Upper lobe of left lung (tissue), 6 donors: ENCODE measurements at regions not wholly inside any gene's neighbourhood (a gene's known extent, or its start where the extent isn't known, plus 50 kb on each side); places are given as distances from the start of the nearest gene placed in this dataset.

Source experiments
- ATAC-seq, 2 donors: fragments of 200-7000 bp; cut with Tn5 transposase; one replicate each; pipeline ENCODE4 v1.9.1; 2022; ENCODE audit warnings: mild to moderate bottlenecking in 2 of 2, moderate library complexity in 2 of 2; ENCODE audit not compliant: low FRiP score in 2 of 2
- DNase-seq, 2 donors: peaks; one replicate each; pipeline ENCODE4 v3.0.0-alpha.2; 2019 to 2020
- H3K27ac ChIP-seq, 4 donors: fragments of 200-600 bp; sonication (generic); one replicate each; pipeline ENCODE4 v1.5.1; 2016 to 2019
- H3K27me3 ChIP-seq, 4 donors: fragments of 200-600 bp; sonication (generic); one replicate each; pipeline ENCODE4 v1.5.1; 2017 to 2019
- H3K36me3 ChIP-seq, 4 donors: fragments of 200-600 bp; sonication (generic); one replicate each; pipeline ENCODE4 v1.5.1; 2016 to 2019
- H3K4me1 ChIP-seq, 4 donors: fragments of 200-600 bp; sonication (generic); one replicate each; pipeline ENCODE4 v1.5.1; 2018 to 2019
- H3K4me3 ChIP-seq, 4 donors: fragments of 200-600 bp; sonication (generic); one replicate each; pipeline ENCODE4 v1.5.1; 2017 to 2019; ENCODE audit warnings: mild to moderate bottlenecking in 2 of 4, moderate library complexity in 1 of 4
- H3K9me3 ChIP-seq, 4 donors: fragments of 200-600 bp; sonication (generic); one replicate each; pipeline ENCODE4 v1.5.1; 2018 to 2019
- EP300 ChIP-seq, 4 donors: sonication (generic); formaldehyde crosslinking; IDR thresholded peaks; one replicate each; pipeline ENCODE4 v1.5.1; 2017; ENCODE audit warnings: antibody characterized with exemption in 4 of 4, control low read depth in 2 of 4
- POLR2A ChIP-seq, 4 donors: fragments of 450-650 bp; IDR thresholded peaks; one replicate each; pipeline ENCODE4 v1.5.1; 2016 to 2017; ENCODE audit warnings: antibody characterized with exemption in 4 of 4, mild to moderate bottlenecking in 2 of 4
- POLR2AphosphoS5 ChIP-seq, 2 donors: sonication (generic); formaldehyde crosslinking; IDR thresholded peaks; one replicate each; pipeline ENCODE4 v1.5.1; 2017; ENCODE audit warnings: antibody characterized with exemption in 2 of 2
- WGBS, 2 donors: methylation state at CpG; one replicate each; pipeline ENCODE4 v1.1.5; 2017 to 2018; 5-methylcytosine and 5-hydroxymethylcytosine counted together
- TF ChIP-seq, protein P1 (sequence below), 6 experiments: fragments of 450-650 bp in 4 of 6; fragments of 200-600 bp in 2 of 6; sonication (generic) in 2 of 6; IDR thresholded peaks; one replicate each; pipeline ENCODE4 v1.5.1; 2016 to 2019; ENCODE audit warnings: antibody characterized with exemption in 6 of 6
- donor health status: DM: no; HTN: no; CAD: no; lungs with moderate emphysema.
- donor health status: DM: no; HTN: yes; CAD: no; lungs with severe emphysema.

DNA sequence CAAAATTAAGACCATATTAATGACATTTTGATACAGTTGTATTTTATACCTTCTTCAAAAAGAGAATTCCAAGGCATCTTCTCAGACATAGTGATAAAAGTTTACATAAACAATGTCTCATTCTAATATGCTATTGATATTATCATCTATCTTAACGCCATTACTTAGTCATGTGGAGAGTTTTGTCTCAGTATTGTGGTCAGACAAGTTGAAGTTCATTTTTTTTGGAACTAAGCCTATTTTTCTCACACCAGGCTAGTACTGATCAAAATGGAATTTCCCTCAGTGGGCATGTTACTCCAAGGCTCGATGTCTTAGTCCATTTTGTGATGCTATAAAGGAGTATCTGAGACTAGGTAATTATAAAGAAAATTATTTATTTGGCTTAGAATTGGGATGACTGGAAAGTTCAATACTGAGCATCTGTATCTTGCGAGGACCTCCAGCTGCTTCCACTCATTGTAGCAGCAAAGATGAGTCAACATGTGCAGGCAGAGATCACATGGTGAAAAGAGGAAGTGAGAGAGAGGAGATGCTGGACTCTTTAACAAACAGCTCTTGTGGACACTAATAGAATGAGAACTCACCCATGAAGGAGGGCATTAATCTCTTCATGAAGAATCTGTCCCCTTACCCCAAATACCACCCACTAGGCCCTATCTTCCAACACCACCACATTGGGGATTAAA, 825.5 kb upstream of the MANEA start:
- no peak for ATAC-seq
- H3K4me1 ChIP-seq: no peaks in the 10 kb centered on the region
- 71 to 84% methylated on average over 3 of the region's 3 CpGs for WGBS, 2 donors
- H3K27me3 ChIP-seq: no peaks in the 10 kb centered on the region
- no peaks in the 10 kb centered on the region for H3K9me3 ChIP-seq
- DNase-seq: no peak
- TF ChIP-seq, protein P1, sequence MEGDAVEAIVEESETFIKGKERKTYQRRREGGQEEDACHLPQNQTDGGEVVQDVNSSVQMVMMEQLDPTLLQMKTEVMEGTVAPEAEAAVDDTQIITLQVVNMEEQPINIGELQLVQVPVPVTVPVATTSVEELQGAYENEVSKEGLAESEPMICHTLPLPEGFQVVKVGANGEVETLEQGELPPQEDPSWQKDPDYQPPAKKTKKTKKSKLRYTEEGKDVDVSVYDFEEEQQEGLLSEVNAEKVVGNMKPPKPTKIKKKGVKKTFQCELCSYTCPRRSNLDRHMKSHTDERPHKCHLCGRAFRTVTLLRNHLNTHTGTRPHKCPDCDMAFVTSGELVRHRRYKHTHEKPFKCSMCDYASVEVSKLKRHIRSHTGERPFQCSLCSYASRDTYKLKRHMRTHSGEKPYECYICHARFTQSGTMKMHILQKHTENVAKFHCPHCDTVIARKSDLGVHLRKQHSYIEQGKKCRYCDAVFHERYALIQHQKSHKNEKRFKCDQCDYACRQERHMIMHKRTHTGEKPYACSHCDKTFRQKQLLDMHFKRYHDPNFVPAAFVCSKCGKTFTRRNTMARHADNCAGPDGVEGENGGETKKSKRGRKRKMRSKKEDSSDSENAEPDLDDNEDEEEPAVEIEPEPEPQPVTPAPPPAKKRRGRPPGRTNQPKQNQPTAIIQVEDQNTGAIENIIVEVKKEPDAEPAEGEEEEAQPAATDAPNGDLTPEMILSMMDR (IDR thresholded peaks at IDR 0.05): no peak
- no peak for TF ChIP-seq POLR2A (IDR thresholded peaks at IDR 0.05)
- no peak for TF ChIP-seq POLR2AphosphoS5 (IDR thresholded peaks at IDR 0.05)
- no peak for TF ChIP-seq EP300 (IDR thresholded peaks at IDR 0.05)
- no peak overlapping the region for H3K4me3 ChIP-seq
- H3K27ac ChIP-seq: no peak overlapping the region
- no peaks in the 10 kb centered on the region for H3K36me3 ChIP-seq

DNA sequence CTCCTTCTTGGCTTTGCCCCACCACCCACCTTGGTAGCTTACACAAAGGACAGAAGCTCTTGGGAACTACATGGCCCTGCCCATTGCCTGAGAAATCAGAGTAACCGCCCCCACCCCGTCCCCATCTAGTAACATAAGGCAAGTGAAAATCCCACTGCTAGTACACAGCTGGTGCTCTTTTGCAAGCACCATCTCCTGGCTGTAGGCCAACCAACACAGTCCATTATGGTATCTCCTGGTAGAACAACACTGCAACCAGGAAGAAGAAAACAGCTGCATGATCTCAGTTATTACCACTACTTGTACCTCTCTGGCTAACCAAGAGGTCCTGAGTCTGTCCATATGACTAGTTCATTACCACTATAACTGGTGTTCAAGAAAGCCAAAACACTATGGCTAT, 841.1 kb upstream of the MANEA start:
- 71% methylated on average over 2 of the region's 2 CpGs; no CpG with 5 or more reads in 1 of the 2 donors for WGBS, 2 donors
- TF ChIP-seq POLR2A (IDR thresholded peaks at IDR 0.05) (no peak), EP300 (IDR thresholded peaks at IDR 0.05) (no peak), POLR2AphosphoS5 (IDR thresholded peaks at IDR 0.05) (no peak)
- TF ChIP-seq, protein P1 (IDR thresholded peaks at IDR 0.05): no peak
- no peak for ATAC-seq

DNA sequence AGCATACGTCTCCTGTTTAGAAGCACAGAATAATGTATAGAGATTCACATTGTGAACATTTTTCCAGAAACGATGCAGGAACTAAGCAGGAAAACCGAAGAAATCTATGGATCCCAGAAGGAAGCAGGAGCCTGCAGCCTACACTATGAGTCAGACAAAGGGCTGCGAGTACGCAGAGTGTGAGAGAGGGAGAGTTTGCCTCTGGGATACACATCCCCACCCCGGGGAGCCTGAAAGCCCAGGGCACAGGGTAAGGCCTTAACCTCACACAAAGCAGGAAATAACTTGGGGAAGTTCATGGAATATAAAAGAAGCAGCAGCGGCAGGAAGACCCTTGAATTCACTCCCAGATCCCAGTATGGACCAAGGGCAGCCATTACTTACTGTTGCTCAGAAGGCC, 842.1 kb upstream of the MANEA start:
- no peaks in the 10 kb centered on the region for H3K27me3 ChIP-seq
- 74 to 82% methylated on average over 7 of the region's 7 CpGs for WGBS, 2 donors
- H3K4me1 ChIP-seq: no peaks in the 10 kb centered on the region
- TF ChIP-seq POLR2A (IDR thresholded peaks at IDR 0.05) (no peak), EP300 (IDR thresholded peaks at IDR 0.05) (no peak), POLR2AphosphoS5 (IDR thresholded peaks at IDR 0.05) (no peak)
- TF ChIP-seq, protein P1 (IDR thresholded peaks at IDR 0.05): no peak
- DNase-seq (no peak), ATAC-seq (no peak)
- no peaks in the 10 kb centered on the region for H3K9me3 ChIP-seq
- no peak overlapping the region for H3K27ac ChIP-seq
- H3K36me3 ChIP-seq: no peaks in the 10 kb centered on the region
- H3K4me3 ChIP-seq: no peak overlapping the region

More for the DNA sequence above, 841.1 kb upstream of the MANEA start:
- DNase-seq: no peak
- no peaks in the 10 kb centered on the region for H3K9me3 ChIP-seq
- H3K27me3 ChIP-seq: no peaks in the 10 kb centered on the region
- H3K4me3 ChIP-seq: no peak overlapping the region
- H3K4me1 ChIP-seq: no peaks in the 10 kb centered on the region
- H3K36me3 ChIP-seq: no peaks in the 10 kb centered on the region
- H3K27ac ChIP-seq: no peak overlapping the region

DNA sequence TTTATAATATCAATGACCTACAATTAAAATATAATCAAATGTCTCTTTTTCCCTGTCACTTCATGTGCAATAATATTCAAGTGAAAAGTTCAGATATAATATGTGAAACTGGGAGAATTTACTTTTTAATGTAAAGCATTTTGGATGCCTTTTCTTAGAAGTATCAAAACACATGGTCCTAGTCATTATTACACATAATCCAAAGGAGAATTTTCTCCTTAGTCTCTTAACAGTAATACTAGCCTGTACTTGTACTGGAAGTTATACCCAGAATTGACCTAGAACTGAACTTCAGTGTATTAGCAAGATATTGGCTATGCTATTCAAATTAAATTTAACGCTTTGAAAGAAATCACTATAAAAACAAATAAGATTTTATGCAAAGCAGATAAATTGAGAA, 842.6 kb upstream of the MANEA start:
- TF ChIP-seq, protein P1 (IDR thresholded peaks at IDR 0.05): no peak
- no peak for TF ChIP-seq POLR2A (IDR thresholded peaks at IDR 0.05)
- TF ChIP-seq EP300 (IDR thresholded peaks at IDR 0.05): no peak
- no peaks in the 10 kb centered on the region for H3K36me3 ChIP-seq
- DNase-seq (no peak), ATAC-seq (no peak)
- H3K27ac ChIP-seq: no peak overlapping the region
- H3K4me3 ChIP-seq: no peak overlapping the region
- H3K27me3 ChIP-seq: no peaks in the 10 kb centered on the region
- no peaks in the 10 kb centered on the region for H3K9me3 ChIP-seq
- no peaks in the 10 kb centered on the region for H3K4me1 ChIP-seq
- WGBS, 2 donors: 48 to 81% methylated on average over 1 of the region's 1 CpG

DNA sequence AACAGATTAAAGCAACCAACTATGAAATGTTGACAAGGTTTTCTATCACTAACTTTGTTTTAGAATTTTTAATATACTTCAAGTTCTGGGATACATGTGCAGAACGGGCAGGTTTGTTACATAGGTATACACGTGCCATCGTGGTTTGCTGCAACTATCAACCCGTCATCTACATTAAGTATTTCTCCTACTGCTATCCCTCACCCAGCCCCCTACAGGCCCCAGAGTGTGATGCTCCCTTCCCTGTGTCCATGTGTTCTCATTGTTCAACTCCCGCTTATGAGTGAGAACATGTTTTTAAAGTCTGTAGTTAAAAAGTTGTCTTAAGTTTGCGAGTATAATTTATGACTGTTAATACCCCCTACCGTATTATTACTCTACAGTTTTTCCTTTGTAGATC, 844.3 kb upstream of the MANEA start:
- TF ChIP-seq POLR2AphosphoS5 (IDR thresholded peaks at IDR 0.05): no peak
- no peak for TF ChIP-seq EP300 (IDR thresholded peaks at IDR 0.05)
- no peaks in the 10 kb centered on the region for H3K36me3 ChIP-seq
- ATAC-seq (no peak), DNase-seq (no peak)
- H3K4me1 ChIP-seq: no peaks in the 10 kb centered on the region
- no peaks in the 10 kb centered on the region for H3K27me3 ChIP-seq
- 89 to 92% methylated on average over 7 of the region's 7 CpGs for WGBS, 2 donors
- peaks cover 0 to 2% (median under 1%) of the 10 kb centered on the region in 4 donors for H3K9me3 ChIP-seq
- H3K4me3 ChIP-seq: no peak overlapping the region
- no peak overlapping the region for H3K27ac ChIP-seq
